ENCODE measurements at regions not wholly inside any gene's neighbourhood (a gene's known extent, or its start where the extent isn't known, plus 50 kb on each side); places are given as distances from the start of the nearest gene placed in this dataset.

- H2BK20ac ChIP-seq (ENCODE audit: low read depth, low read length), result no peak overlapping the region
- no peak overlapping the region for H2AFZ ChIP-seq (replicated peaks; ENCODE audit: low read length, poor library complexity)
- no peak overlapping the region for H3K9ac ChIP-seq (ENCODE audit: low read depth, low read length)
- no TSS peak for BruUV-seq (replicated peaks)
- no peak overlapping the region for H2BK15ac ChIP-seq (ENCODE audit: low read depth, low read length)
- H2AK5ac ChIP-seq (ENCODE audit: low read depth, low read length), result no peak overlapping the region
- H3K18ac ChIP-seq (ENCODE audit: low read depth, low read length), result no peak overlapping the region
- DNase-seq (no peak), ATAC-seq (ENCODE audit: low read depth) (no peak)
- no peak overlapping the region for H2AK9ac ChIP-seq (replicated peaks; ENCODE audit: low read depth, low read length, poor library complexity)
- TF ChIP-seq NFE2L2 (IDR thresholded peaks at IDR 0.05; ENCODE audit: low read depth, low read length), result no peak
- no peak for TF ChIP-seq POLR2A (IDR thresholded peaks at IDR 0.05; ENCODE audit: low read depth, low read length)
- H3K27me3 ChIP-seq (ENCODE audit: control insufficient read depth, insufficient read depth, low read length), result no peaks in the 10 kb centered on the region
- H3K9me3 ChIP-seq (ENCODE audit: control insufficient read depth, insufficient read depth, low read length), result peaks cover 3% of the 10 kb centered on the region; the same call in 1 of the 2 replicates
- H3K4me1 ChIP-seq (ENCODE audit: control insufficient read depth, insufficient read depth, low read length), result no peaks in the 10 kb centered on the region
- no peak overlapping the region for H4K91ac ChIP-seq (ENCODE audit: insufficient read depth, low read depth, low read length)
- H3K4ac ChIP-seq (ENCODE audit: low read depth, low read length), result no peak overlapping the region
- no peak overlapping the region for H4K8ac ChIP-seq (ENCODE audit: low read depth in 2 of 2, low read length in 2 of 2)
- H2BK5ac ChIP-seq (ENCODE audit: low read depth, low read length, poor library complexity, severe bottlenecking), result no peak overlapping the region
- WGBS, 2 experiments (ENCODE audit: extremely low coverage in 2 of 2, insufficient read length in 1 of 2), result 71% methylated on average over 1 of the region's 1 CpG; no CpG with 5 or more reads in 1 of the 2 experiments
- no peak overlapping the region for H3K27ac ChIP-seq (ENCODE audit: insufficient read depth, low read length)
- H3K79me1 ChIP-seq (ENCODE audit: low read depth in 1 of 2, low read length in 2 of 2), result no peaks in the 10 kb centered on the region
- CTCF ChIA-PET, result no interaction called here
- in situ Hi-C loops (cut with MboI; ENCODE audit: low sequenced_read_pairs), result no loop called here
- no peaks in the 10 kb centered on the region for H3K36me3 ChIP-seq (ENCODE audit: control insufficient read depth, insufficient read depth, low read length)
- no peak overlapping the region for H4K5ac ChIP-seq (ENCODE audit: low read depth, low read length)
- no peak overlapping the region for H3K14ac ChIP-seq (replicated peaks; ENCODE audit: low read depth, low read length)
- POLR2A ChIA-PET (ENCODE audit: unreplicated experiment), result no interaction called here
- intact Hi-C loops (cut with micrococcal nuclease), result no loop called here
- H3K4me2 ChIP-seq (ENCODE audit: low read depth, low read length), result no peak overlapping the region
- no peak overlapping the region for H3K4me3 ChIP-seq (ENCODE audit: insufficient read depth, low read depth, low read length)
- H2BK120ac ChIP-seq (ENCODE audit: low read depth, low read length), result no peak overlapping the region
- no peak overlapping the region for H3K56ac ChIP-seq (ENCODE audit: extremely low read depth, insufficient read depth, low read length)
- no peak overlapping the region for H3K23ac ChIP-seq (ENCODE audit: low read depth, low read length)
- dilution Hi-C loops (cut with HindIII; ENCODE audit: low sequenced_read_pairs, unreplicated experiment), result no loop called here
- H3K9me1 ChIP-seq (ENCODE audit: insufficient read depth, low read length), result no peaks in the 10 kb centered on the region
- H4K20me1 ChIP-seq (ENCODE audit: insufficient read depth, low read length), result no peaks in the 10 kb centered on the region
These were observed 431.2 kb upstream of the SLC10A2 start for GRCh38 chr13:103497404-103497803.

All from IMR-90 (cell line).